ENCODE measurements at regions not wholly inside any gene's neighbourhood (a gene's known extent, or its start where the extent isn't known, plus 50 kb on each side); places are given as distances from the start of the nearest gene placed in this dataset.

GRCh38 chr3:104234442-104235194, 1132.1 kb upstream of the ALCAM start:
- intact Hi-C loops (cut with DNase I): no loop called here
- H3K27me3 ChIP-seq: no peaks in the 10 kb centered on the region
- no peaks in the 10 kb centered on the region for H3K36me3 ChIP-seq
- H3K4me3 ChIP-seq: no peak overlapping the region
- no peak for DNase-seq (ENCODE audit: extremely low spot score in 2 of 2)
- no peaks in the 10 kb centered on the region for H3K4me1 ChIP-seq
- no peaks in the 10 kb centered on the region for H3K9me3 ChIP-seq
- TF ChIP-seq POLR2AphosphoS5 (IDR thresholded peaks at IDR 0.05; ENCODE audit: insufficient read depth in 1 of 2, low read depth in 1 of 2): no peak
- no peak for TF ChIP-seq POLR2A (IDR thresholded peaks at IDR 0.05)
- TF ChIP-seq, protein P1, sequence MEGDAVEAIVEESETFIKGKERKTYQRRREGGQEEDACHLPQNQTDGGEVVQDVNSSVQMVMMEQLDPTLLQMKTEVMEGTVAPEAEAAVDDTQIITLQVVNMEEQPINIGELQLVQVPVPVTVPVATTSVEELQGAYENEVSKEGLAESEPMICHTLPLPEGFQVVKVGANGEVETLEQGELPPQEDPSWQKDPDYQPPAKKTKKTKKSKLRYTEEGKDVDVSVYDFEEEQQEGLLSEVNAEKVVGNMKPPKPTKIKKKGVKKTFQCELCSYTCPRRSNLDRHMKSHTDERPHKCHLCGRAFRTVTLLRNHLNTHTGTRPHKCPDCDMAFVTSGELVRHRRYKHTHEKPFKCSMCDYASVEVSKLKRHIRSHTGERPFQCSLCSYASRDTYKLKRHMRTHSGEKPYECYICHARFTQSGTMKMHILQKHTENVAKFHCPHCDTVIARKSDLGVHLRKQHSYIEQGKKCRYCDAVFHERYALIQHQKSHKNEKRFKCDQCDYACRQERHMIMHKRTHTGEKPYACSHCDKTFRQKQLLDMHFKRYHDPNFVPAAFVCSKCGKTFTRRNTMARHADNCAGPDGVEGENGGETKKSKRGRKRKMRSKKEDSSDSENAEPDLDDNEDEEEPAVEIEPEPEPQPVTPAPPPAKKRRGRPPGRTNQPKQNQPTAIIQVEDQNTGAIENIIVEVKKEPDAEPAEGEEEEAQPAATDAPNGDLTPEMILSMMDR (IDR thresholded peaks at IDR 0.05): no peak
- no peak overlapping the region for H3K27ac ChIP-seq

- H3K4me3 ChIP-seq: no peak overlapping the region
- no peak for DNase-seq (ENCODE audit: extremely low spot score in 2 of 2)
- no peaks in the 10 kb centered on the region for H3K36me3 ChIP-seq
- no peaks in the 10 kb centered on the region for H3K27me3 ChIP-seq
- TF ChIP-seq, protein P1 (IDR thresholded peaks at IDR 0.05): no peak
- TF ChIP-seq POLR2AphosphoS5 (IDR thresholded peaks at IDR 0.05; ENCODE audit: insufficient read depth in 1 of 2, low read depth in 1 of 2): no peak
- TF ChIP-seq POLR2A (IDR thresholded peaks at IDR 0.05): no peak
- no peaks in the 10 kb centered on the region for H3K9me3 ChIP-seq
- no peak overlapping the region for H3K27ac ChIP-seq
- H3K4me1 ChIP-seq: no peaks in the 10 kb centered on the region
- intact Hi-C loops (cut with DNase I): no loop called here
Measured at GRCh38 chr3:104244680-104245220, 1122.0 kb upstream of the ALCAM start.

GRCh38 chr3:104245261-104245660, 1121.4 kb upstream of the ALCAM start:
- TF ChIP-seq POLR2AphosphoS5 (IDR thresholded peaks at IDR 0.05; ENCODE audit: insufficient read depth in 1 of 2, low read depth in 1 of 2): no peak
- TF ChIP-seq POLR2A (IDR thresholded peaks at IDR 0.05): no peak
- TF ChIP-seq, protein P1 (IDR thresholded peaks at IDR 0.05): no peak
- Histone ChIP-seq H3K36me3 (no peaks in the 10 kb centered on the region), H3K27me3 (no peaks in the 10 kb centered on the region), H3K9me3 (no peaks in the 10 kb centered on the region), H3K4me3 (no peak overlapping the region), H3K4me1 (no peaks in the 10 kb centered on the region), H3K27ac (no peak overlapping the region)
- intact Hi-C loops (cut with DNase I): no loop called here
- no peak for DNase-seq (ENCODE audit: extremely low spot score in 2 of 2)

DNA sequence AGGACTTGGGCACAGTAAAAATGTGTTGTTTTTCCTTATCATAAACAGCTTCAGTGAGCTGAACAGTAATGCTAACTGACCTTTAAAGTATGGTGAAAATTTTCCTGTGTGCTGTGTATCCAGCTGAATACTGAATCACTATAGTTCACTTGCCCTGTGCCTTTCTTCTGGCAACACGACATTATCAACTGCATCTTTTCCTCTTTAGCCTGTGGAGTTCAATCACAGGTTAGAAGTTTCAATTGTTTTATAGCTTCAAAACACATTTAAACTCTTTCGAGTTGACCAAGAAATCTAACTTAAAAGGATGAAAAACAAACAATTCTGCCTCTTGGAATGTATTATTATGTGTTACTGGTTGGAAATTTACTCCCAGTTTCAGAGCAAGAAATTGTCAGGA, 1120.7 kb upstream of the ALCAM start:
- no peak overlapping the region for H3K27ac ChIP-seq
- H3K4me1 ChIP-seq: no peaks in the 10 kb centered on the region
- no peak for DNase-seq (ENCODE audit: extremely low spot score in 2 of 2)
- no peaks in the 10 kb centered on the region for H3K9me3 ChIP-seq
- no peaks in the 10 kb centered on the region for H3K36me3 ChIP-seq
- intact Hi-C loops (cut with DNase I): no loop called here
- no peaks in the 10 kb centered on the region for H3K27me3 ChIP-seq
- no peak for TF ChIP-seq POLR2A (IDR thresholded peaks at IDR 0.05)
- no peak for TF ChIP-seq POLR2AphosphoS5 (IDR thresholded peaks at IDR 0.05; ENCODE audit: insufficient read depth in 1 of 2, low read depth in 1 of 2)
- TF ChIP-seq, protein P1 (IDR thresholded peaks at IDR 0.05): no peak
- no peak overlapping the region for H3K4me3 ChIP-seq

DNA sequence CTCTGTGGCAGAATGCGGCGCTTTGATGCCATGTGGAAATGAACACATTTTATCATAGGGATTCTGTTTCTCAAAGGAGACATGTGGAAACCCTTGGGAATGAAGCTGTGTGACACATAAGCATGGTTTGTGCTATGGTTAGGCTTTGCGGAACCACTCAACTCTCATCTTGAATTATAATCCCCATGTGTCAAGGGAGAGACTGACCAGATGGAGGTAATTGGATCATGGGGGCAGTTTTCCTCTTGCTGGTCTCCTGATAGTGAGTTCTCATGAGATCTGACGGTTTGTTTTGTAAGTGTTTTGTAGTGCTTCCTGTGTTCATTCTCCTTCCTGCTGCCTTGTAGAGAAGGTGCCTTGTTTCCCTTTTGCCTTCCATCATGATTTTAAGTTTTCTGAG, 1109.2 kb upstream of the ALCAM start:
- intact Hi-C loops (cut with DNase I): no loop called here
- no peak for DNase-seq (ENCODE audit: extremely low spot score in 2 of 2)
- Histone ChIP-seq H3K36me3 (no peaks in the 10 kb centered on the region), H3K9me3 (no peaks in the 10 kb centered on the region), H3K4me1 (no peaks in the 10 kb centered on the region), H3K4me3 (no peak overlapping the region), H3K27me3 (no peaks in the 10 kb centered on the region), H3K27ac (no peak overlapping the region)
- TF ChIP-seq, protein P1 (IDR thresholded peaks at IDR 0.05): no peak
- TF ChIP-seq POLR2AphosphoS5 (IDR thresholded peaks at IDR 0.05; ENCODE audit: insufficient read depth in 1 of 2, low read depth in 1 of 2) (no peak), POLR2A (IDR thresholded peaks at IDR 0.05) (no peak)
